SU-DHL-6 (cell line): ENCODE measurements at regions not wholly inside any gene's neighbourhood (a gene's known extent, or its start where the extent isn't known, plus 50 kb on each side); places are given as distances from the start of the nearest gene placed in this dataset.

Experiments used
- H2AFZ ChIP-seq: fragments of 200-600 bp; sonication (generic); 2 replicates; pipeline ENCODE4 v1.6.1; 2014; ENCODE audit warnings: low read depth, mild to moderate bottlenecking, moderate library complexity, mixed read lengths, antibody characterized with exemption, low read length; ENCODE audit not compliant: severe bottlenecking
- H3F3A ChIP-seq: fragments of 200-600 bp; shearing (Covaris generic); 2 replicates; pipeline ENCODE4 v1.6.0; 2016; ENCODE audit warnings: antibody characterized with exemption, mild to moderate bottlenecking; ENCODE audit not compliant: insufficient read depth
- H3K27ac ChIP-seq: fragments of 200-600 bp; sonication (generic); 2 replicates; pipeline ENCODE4 v1.5.1; 2016; ENCODE audit warnings: low read depth, mild to moderate bottlenecking, low read length, moderate library complexity, mixed read lengths
- H3K27me3 ChIP-seq: fragments of 200-600 bp; sonication (generic), shearing (Covaris generic); 2 replicates; pipeline ENCODE4 v1.6.0; 2014; ENCODE audit warnings: mild to moderate bottlenecking, low read length
- H3K36me3 ChIP-seq: fragments of 200-600 bp; sonication (generic); 2 replicates; pipeline ENCODE4 v1.6.1; 2014; ENCODE audit warnings: mild to moderate bottlenecking, low read length, mixed read lengths
- H3K4me2 ChIP-seq: fragments of 300-600, 200-600 bp; shearing (Covaris generic), sonication (generic); 2 replicates; pipeline ENCODE4 v1.6.0; 2014; ENCODE audit warnings: low read length, low read depth, mild to moderate bottlenecking; ENCODE audit not compliant: poor library complexity, severe bottlenecking
- H3K4me3 ChIP-seq: fragments of 200-600 bp; sonication (generic); 2 replicates; pipeline ENCODE4 v1.5.1; 2014; ENCODE audit warnings: antibody characterized with exemption, low read length, mild to moderate bottlenecking, mixed read lengths; ENCODE audit not compliant: insufficient read depth, poor library complexity, severe bottlenecking
- H3K79me2 ChIP-seq: fragments of 200-600 bp; sonication (generic); 2 replicates; pipeline ENCODE4 v1.6.1; 2014; ENCODE audit warnings: mild to moderate bottlenecking, low read length, moderate library complexity; ENCODE audit not compliant: insufficient read depth
- H3K9ac ChIP-seq: fragments of 200-600 bp; sonication (generic); 2 replicates; pipeline ENCODE4 v1.7.0; 2014; ENCODE audit warnings: mild to moderate bottlenecking, low read length
- H3K9me2 ChIP-seq: fragments of 200-600 bp; sonication (generic); replicated peaks from 2 replicates; pipeline ENCODE4 v1.6.1; 2014; ENCODE audit warnings: low read length; ENCODE audit not compliant: insufficient read depth
- H3K9me3 ChIP-seq: fragments of 200-600 bp; sonication (generic); 2 replicates; pipeline ENCODE4 v1.6.1; 2014; ENCODE audit warnings: low read length, mixed read lengths; ENCODE audit not compliant: insufficient read depth
- H4K20me1 ChIP-seq: fragments of 200-600 bp; sonication (generic); 2 replicates; pipeline ENCODE4 v1.6.1; 2014; ENCODE audit warnings: low read depth, mild to moderate bottlenecking, antibody characterized with exemption, low read length, moderate library complexity, mixed read lengths
- CTCF ChIP-seq: fragments of 200-600 bp; sonication (generic); IDR thresholded peaks from one replicate; pipeline ENCODE4 v1.5.1; 2017; ENCODE audit warnings: antibody characterized with exemption, mild to moderate bottlenecking, low read length, moderate library complexity; ENCODE audit not compliant: insufficient read depth, poor library complexity, severe bottlenecking
- EZH2phosphoT487 ChIP-seq: fragments of 200-600 bp; sonication (generic), shearing (Covaris generic); conservative IDR thresholded peaks from 2 replicates; pipeline ENCODE4 v1.6.1; 2018; ENCODE audit warnings: mild to moderate bottlenecking, antibody characterized with exemption, low read length, moderate library complexity, mixed read lengths

DNA sequence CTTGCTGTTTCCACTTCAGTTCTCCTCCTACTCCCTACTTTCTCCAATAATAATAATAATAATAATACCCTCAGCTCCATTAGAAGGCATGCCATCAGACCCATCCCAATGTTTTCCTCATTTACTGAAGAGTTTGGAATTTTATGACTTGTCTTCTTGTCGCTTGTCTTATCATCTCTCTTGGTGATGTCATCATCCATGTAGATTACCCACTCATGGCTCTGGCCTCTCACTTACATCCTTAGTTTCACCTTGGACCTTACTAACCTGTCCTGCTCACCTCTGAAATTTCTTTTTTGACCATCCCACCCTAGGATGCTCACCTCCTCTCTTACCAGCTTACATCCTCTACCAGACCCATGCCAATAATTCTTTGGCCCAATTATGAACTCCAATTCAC is 329.3 kb downstream of the ACTL7B start:
- Histone ChIP-seq H3F3A (no peaks in the 10 kb centered on the region), H3K4me3 (no peak overlapping the region), H3K79me2 (no peaks in the 10 kb centered on the region), H3K27me3 (no peaks in the 10 kb centered on the region), H3K27ac (no peak overlapping the region), H3K36me3 (no peaks in the 10 kb centered on the region), H2AFZ (no peak overlapping the region), H3K4me2 (no peak overlapping the region), H3K9ac (no peak overlapping the region), H4K20me1 (no peaks in the 10 kb centered on the region), H3K9me2 (no peaks in the 10 kb centered on the region), H3K9me3 (no peaks in the 10 kb centered on the region)
- TF ChIP-seq EZH2phosphoT487 (no peak), CTCF (no peak)

- Histone ChIP-seq H3K9me2 (no peaks in the 10 kb centered on the region), H3K9ac (no peak overlapping the region), H4K20me1 (no peaks in the 10 kb centered on the region), H3F3A (no peaks in the 10 kb centered on the region), H2AFZ (no peak overlapping the region), H3K4me3 (no peak overlapping the region), H3K36me3 (no peaks in the 10 kb centered on the region), H3K27me3 (no peaks in the 10 kb centered on the region), H3K4me2 (no peak overlapping the region), H3K27ac (no peak overlapping the region), H3K79me2 (no peaks in the 10 kb centered on the region), H3K9me3 (no peaks in the 10 kb centered on the region)
- TF ChIP-seq CTCF (no peak), EZH2phosphoT487 (no peak)
Measured at GRCh38 chr9:108525186-108525585, 330.6 kb downstream of the ACTL7B start.

DNA sequence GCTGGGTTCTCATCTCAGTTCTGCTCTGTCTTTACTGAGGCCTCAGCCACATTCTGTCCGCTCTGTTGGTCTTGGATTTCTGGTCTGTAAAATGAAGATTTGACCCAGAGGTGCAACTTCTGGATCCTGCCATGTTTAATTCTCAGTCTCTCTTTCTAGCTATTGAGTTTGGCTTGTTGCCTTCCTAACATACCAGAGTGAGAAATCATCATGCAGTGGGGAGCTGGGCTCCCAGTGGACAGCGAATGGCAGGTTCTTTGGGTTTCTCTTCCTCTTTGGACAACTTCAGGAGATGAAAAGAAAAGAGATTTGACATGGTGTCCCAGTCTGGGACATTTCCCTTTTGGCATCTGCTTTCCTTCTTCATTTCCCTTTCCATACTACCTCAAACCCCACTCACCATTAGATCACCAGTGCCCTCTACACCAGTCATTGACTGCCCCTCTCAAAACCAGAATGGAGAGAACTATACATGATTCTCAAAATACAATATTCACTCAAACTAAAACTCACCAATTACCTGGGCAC is 334.7 kb downstream of the ACTL7B start:
- no peaks in the 10 kb centered on the region for H3K9me2 ChIP-seq
- H3K9ac ChIP-seq: no peak overlapping the region
- no peak for TF ChIP-seq CTCF
- TF ChIP-seq EZH2phosphoT487: no peak
- no peaks in the 10 kb centered on the region for H3K27me3 ChIP-seq
- no peaks in the 10 kb centered on the region for H3K79me2 ChIP-seq
- no peaks in the 10 kb centered on the region for H4K20me1 ChIP-seq
- no peaks in the 10 kb centered on the region for H3F3A ChIP-seq
- H3K4me3 ChIP-seq: no peak overlapping the region
- no peak overlapping the region for H2AFZ ChIP-seq
- H3K27ac ChIP-seq: no peak overlapping the region
- H3K4me2 ChIP-seq: no peak overlapping the region
- H3K9me3 ChIP-seq: no peaks in the 10 kb centered on the region
- no peaks in the 10 kb centered on the region for H3K36me3 ChIP-seq
